Kidney (tissue), 13 donors: ENCODE measurements at regions not wholly inside any gene's neighbourhood (a gene's known extent, or its start where the extent isn't known, plus 50 kb on each side); places are given as distances from the start of the nearest gene placed in this dataset.

Source experiments
- DNase-seq, 5 donors: peaks; one replicate each; pipeline ENCODE4 v3.0.0-alpha.2; 2013 to 2020
- FAIRE-seq: peaks from 2 replicates; lab custom pipeline; 2012; peaks lifted over from hg19 to GRCh38; lab: Jason Lieb, UNC
- H3K27ac ChIP-seq, 2 donors: one replicate each; pipeline ENCODE4 v1.7.0; 2013; ENCODE audit warnings: low read depth in 2 of 2, low read length in 2 of 2, inconsistent platforms in 1 of 2
- H3K27me3 ChIP-seq: one replicate; pipeline ENCODE4 v1.7.1; 2013; ENCODE audit warnings: low read length, inconsistent platforms; ENCODE audit not compliant: control insufficient read depth, insufficient read depth
- H3K36me3 ChIP-seq, 3 donors: one replicate each; pipeline versions ENCODE4 v1.7.0 to v1.7.1; 2013; ENCODE audit warnings: low read length in 3 of 3, control low read depth in 1 of 3, inconsistent platforms in 1 of 3; ENCODE audit not compliant: insufficient read depth in 3 of 3, control insufficient read depth in 2 of 3
- H3K4me1 ChIP-seq, 3 donors: one replicate each; pipeline versions ENCODE4 v1.7.0 to v1.7.1; 2013; ENCODE audit warnings: low read length in 3 of 3, inconsistent platforms in 1 of 3, low read depth in 1 of 3; ENCODE audit not compliant: control insufficient read depth in 2 of 3, insufficient read depth in 2 of 3
- H3K4me3 ChIP-seq, 3 donors: one replicate each; pipeline versions ENCODE4 v1.7.0 to v1.8.1; 2013; ENCODE audit warnings: low read length in 3 of 3, control low read depth in 1 of 3, inconsistent platforms in 1 of 3
- H3K9ac ChIP-seq, 3 donors: one replicate each; pipeline versions ENCODE4 v1.7.0 to v1.7.1; 2013; ENCODE audit warnings: low read length in 3 of 3, control low read depth in 1 of 3, inconsistent platforms in 1 of 3
- H3K9me3 ChIP-seq, 3 donors: one replicate each; pipeline versions ENCODE4 v1.7.0 to v1.7.1; 2013; ENCODE audit warnings: low read length in 3 of 3, control low read depth in 1 of 3, inconsistent platforms in 1 of 3; ENCODE audit not compliant: control insufficient read depth in 2 of 3, insufficient read depth in 1 of 3
- intact Hi-C: fragments of 100-400 bp; cut with DNase I; formaldehyde crosslinking; loops from one replicate; pipeline ENCODE4 v1.11.1; 2022
- TF ChIP-seq, protein P1 (sequence below): IDR thresholded peaks from 3 replicates; pipeline ENCODE4 v1.5.1; 2012; ENCODE audit warnings: mild to moderate bottlenecking, moderate library complexity, borderline replicate concordance; ENCODE audit not compliant: insufficient read depth; ENCODE audit errors: extremely low read depth
- donor health status: control.
- donor health status: control.
- donor health status: control.
- donor health status: control.
- donor health status: control.
- donor health status: DM: yes; HTN: yes; CAD: no.
- donor health status: Normal renal cell carcinoma (clear cell type).

- no peaks in the 10 kb centered on the region for H3K4me1 ChIP-seq
- no peak overlapping the region for H3K9ac ChIP-seq
- TF ChIP-seq, protein P1, sequence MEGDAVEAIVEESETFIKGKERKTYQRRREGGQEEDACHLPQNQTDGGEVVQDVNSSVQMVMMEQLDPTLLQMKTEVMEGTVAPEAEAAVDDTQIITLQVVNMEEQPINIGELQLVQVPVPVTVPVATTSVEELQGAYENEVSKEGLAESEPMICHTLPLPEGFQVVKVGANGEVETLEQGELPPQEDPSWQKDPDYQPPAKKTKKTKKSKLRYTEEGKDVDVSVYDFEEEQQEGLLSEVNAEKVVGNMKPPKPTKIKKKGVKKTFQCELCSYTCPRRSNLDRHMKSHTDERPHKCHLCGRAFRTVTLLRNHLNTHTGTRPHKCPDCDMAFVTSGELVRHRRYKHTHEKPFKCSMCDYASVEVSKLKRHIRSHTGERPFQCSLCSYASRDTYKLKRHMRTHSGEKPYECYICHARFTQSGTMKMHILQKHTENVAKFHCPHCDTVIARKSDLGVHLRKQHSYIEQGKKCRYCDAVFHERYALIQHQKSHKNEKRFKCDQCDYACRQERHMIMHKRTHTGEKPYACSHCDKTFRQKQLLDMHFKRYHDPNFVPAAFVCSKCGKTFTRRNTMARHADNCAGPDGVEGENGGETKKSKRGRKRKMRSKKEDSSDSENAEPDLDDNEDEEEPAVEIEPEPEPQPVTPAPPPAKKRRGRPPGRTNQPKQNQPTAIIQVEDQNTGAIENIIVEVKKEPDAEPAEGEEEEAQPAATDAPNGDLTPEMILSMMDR, result no peak
- H3K27me3 ChIP-seq, result no peaks in the 10 kb centered on the region
- H3K9me3 ChIP-seq, result no peaks in the 10 kb centered on the region
- DNase-seq (peak in 3 of 5 donors; percentile 62 to 75 (median 68)), FAIRE-seq (no peak)
- H3K4me3 ChIP-seq, result no peak overlapping the region
- intact Hi-C loops, result no loop called here
- no peak overlapping the region for H3K27ac ChIP-seq
- no peaks in the 10 kb centered on the region for H3K36me3 ChIP-seq
Observed at GRCh38 chr1:229161740-229162139, 109.2 kb upstream of the RAB4A start.

DNA sequence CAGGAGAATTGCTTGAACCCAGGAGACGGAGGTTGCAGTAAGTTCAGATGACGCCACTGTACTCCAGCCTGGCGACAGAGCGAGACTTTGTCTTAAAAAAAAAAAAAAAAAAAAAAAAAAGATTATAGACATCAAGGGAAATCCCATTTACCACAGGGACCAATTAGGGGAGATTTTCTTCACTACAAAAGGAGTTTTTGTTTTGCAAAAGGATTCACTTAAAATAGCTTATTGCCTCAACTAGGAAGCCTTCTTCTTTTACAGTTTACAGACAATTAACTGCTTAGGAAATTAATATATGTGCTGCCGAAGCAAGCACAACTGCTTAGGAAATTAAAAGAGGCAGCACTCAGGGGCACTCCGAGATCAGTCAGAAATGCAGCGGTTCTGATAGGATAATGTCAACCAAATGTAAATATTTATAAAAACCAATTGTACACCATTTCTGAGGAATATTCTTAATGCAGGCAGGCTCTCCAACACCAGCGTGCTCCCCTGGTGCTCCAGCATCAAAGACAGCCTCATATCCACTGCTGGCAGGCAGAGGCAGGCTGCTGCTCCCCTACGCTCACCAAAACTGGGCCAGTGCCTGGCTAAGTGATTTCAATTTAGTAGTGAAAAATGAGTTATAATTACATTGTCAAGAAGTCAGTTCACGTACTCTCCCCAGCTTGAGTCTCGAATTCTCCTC is 107.9 kb upstream of the RAB4A start:
- no peak for FAIRE-seq

DNA sequence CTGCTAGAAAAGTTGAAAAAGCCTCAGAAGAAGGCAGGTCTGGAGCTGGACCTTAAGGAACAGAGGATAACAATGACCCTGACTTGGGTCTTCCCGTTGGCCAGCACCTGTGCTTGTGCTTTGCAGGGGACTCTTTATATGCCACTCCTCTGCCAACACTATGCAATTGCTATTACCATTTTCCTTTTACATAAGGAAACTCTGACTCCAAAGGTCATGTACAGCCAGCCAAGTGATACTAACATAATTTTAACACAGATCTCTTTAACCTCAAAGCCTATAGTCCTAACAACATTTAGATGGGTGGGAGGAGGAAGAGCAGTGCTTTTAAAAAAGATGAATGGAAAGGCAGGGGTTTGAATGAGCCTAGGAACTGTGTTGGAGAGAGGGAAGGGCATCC is 106.6 kb upstream of the RAB4A start:
- DNase-seq, result no peak
- H3K27me3 ChIP-seq, result no peaks in the 10 kb centered on the region
- no peaks in the 10 kb centered on the region for H3K36me3 ChIP-seq
- no peak overlapping the region for H3K4me3 ChIP-seq
- FAIRE-seq, result no peak
- intact Hi-C loops, result no loop called here
- no peak overlapping the region for H3K9ac ChIP-seq
- H3K4me1 ChIP-seq, result no peaks in the 10 kb centered on the region
- TF ChIP-seq, protein P1, result no peak
- H3K27ac ChIP-seq, result no peak overlapping the region
- H3K9me3 ChIP-seq, result no peaks in the 10 kb centered on the region

More for the DNA sequence above, 107.9 kb upstream of the RAB4A start:
- H3K9ac ChIP-seq, result no peak overlapping the region
- H3K27me3 ChIP-seq, result no peaks in the 10 kb centered on the region
- DNase-seq, result no peak
- H3K9me3 ChIP-seq, result no peaks in the 10 kb centered on the region
- H3K4me1 ChIP-seq, result no peaks in the 10 kb centered on the region
- intact Hi-C loops, result no loop called here
- TF ChIP-seq, protein P1, result no peak
- H3K4me3 ChIP-seq, result no peak overlapping the region
- no peak overlapping the region for H3K27ac ChIP-seq
- no peaks in the 10 kb centered on the region for H3K36me3 ChIP-seq
